AG04450 (cell line): ENCODE measurements at regions not wholly inside any gene's neighbourhood (a gene's known extent, or its start where the extent isn't known, plus 50 kb on each side); places are given as distances from the start of the nearest gene placed in this dataset.

Experiments
- CTCF ChIA-PET: fragments of 300-600, 350-600 bp; formaldehyde crosslinking; extraction: SDS; loops from one replicate; lab custom pipeline; 2022; ENCODE audit warnings: antibody characterized with exemption, inconsistent platforms; lab: Charles Lee
- POLR2A ChIA-PET: fragments of 350-600 bp; formaldehyde crosslinking; extraction: SDS; loops from one replicate; lab custom pipeline; 2021; ENCODE audit warnings: antibody characterized with exemption, inconsistent platforms; lab: Yijun Ruan, JAX
- DNase-seq: peaks from one replicate; pipeline ENCODE4 v3.0.0-alpha.2; 2011; ENCODE audit warnings: low read depth, low spot score
- H3K27ac ChIP-seq: one replicate; pipeline ENCODE4 v1.5.1; 2012; ENCODE audit warnings: low read depth, low read length, control low read depth
- H3K27me3 ChIP-seq: one replicate; pipeline ENCODE4 v1.6.0; 2012; ENCODE audit warnings: low read length; ENCODE audit not compliant: control insufficient read depth, insufficient read depth
- H3K4me3 ChIP-seq: 2 replicates; pipeline ENCODE4 v1.5.1; 2011; ENCODE audit warnings: mild to moderate bottlenecking, low read depth, low read length, control low read depth
- H3K9me3 ChIP-seq: 2 replicates; pipeline ENCODE4 v1.5.1; 2012; ENCODE audit warnings: low read length; ENCODE audit not compliant: control insufficient read depth, insufficient read depth
- TF ChIP-seq, protein P1 (sequence below): IDR thresholded peaks from 2 replicates; pipeline ENCODE4 v1.5.1; 2011; ENCODE audit warnings: low read depth, low read length, control low read depth, inconsistent platforms

DNA sequence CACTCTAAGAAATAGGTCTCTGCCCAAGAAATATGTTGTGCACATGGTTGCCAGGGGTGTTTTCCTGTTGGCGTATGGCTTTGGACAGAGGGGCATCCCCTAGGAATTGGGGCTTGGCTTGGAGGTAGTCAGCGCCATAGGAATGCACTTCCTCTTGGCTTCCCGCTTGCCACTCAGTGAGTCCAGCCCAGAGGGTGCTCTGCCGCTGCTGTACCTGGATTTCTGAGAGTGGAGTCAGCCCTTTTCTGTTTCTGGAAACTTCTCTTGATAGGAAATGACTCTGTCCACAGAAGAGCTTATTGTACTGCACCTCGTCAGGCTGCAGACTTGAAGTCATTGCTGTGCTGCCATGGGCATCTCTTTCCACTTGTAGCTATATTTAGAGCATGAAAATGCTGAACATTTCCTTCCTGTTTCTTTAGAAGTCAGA, 116.7 kb upstream of the MGAT5 start:
- no peak for DNase-seq
- Histone ChIP-seq H3K9me3 (peaks cover 2% of the 10 kb centered on the region; the same call in 1 of the 2 replicates), H3K4me3 (no peak overlapping the region), H3K27ac (no peak overlapping the region), H3K27me3 (no peaks in the 10 kb centered on the region)
- TF ChIP-seq, protein P1, sequence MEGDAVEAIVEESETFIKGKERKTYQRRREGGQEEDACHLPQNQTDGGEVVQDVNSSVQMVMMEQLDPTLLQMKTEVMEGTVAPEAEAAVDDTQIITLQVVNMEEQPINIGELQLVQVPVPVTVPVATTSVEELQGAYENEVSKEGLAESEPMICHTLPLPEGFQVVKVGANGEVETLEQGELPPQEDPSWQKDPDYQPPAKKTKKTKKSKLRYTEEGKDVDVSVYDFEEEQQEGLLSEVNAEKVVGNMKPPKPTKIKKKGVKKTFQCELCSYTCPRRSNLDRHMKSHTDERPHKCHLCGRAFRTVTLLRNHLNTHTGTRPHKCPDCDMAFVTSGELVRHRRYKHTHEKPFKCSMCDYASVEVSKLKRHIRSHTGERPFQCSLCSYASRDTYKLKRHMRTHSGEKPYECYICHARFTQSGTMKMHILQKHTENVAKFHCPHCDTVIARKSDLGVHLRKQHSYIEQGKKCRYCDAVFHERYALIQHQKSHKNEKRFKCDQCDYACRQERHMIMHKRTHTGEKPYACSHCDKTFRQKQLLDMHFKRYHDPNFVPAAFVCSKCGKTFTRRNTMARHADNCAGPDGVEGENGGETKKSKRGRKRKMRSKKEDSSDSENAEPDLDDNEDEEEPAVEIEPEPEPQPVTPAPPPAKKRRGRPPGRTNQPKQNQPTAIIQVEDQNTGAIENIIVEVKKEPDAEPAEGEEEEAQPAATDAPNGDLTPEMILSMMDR = no peak
- ChIA-PET CTCF (interaction anchor here (0.7 to 1.2 kb wide), 4 partner anchors 11 to 252 kb away, joined by 3 to 5 read pairs (median 3); no protein-coding TSS in a partner anchor), POLR2A (interaction anchor here (0.6 kb wide), 1 partner anchor 9 kb away, joined by 3 read pairs; no protein-coding TSS in a partner anchor)

DNA sequence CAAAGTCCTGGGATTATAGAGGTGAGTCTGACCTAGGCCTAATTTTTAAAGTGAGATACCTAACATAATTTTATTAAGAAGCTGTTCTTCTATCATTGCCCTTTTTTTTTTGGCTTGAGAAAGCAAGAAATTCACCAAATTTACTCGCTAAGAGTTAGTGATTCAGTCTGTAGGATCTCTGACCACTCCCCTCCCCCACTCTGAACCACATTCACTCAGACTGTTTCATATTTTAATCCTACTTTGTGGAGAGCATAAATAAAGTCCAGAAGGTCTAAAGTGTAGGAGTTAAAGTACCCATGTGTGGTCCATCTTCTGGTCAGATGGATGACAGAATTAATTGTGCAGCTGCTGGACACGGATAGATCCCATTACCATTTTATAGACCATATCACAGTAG, 115.8 kb upstream of the MGAT5 start:
- no peak for DNase-seq
- POLR2A ChIA-PET = interaction anchor here (0.6 kb wide), 1 partner anchor 18 kb away, joined by 4 read pairs; no protein-coding TSS in a partner anchor
- CTCF ChIA-PET = interaction anchor here (1.0 to 1.2 kb wide), 2 partner anchors 253 to 274 kb away, joined by 3 to 5 read pairs; no protein-coding TSS in a partner anchor
- no peak overlapping the region for H3K27ac ChIP-seq
- no peak overlapping the region for H3K4me3 ChIP-seq
- TF ChIP-seq, protein P1 = no peak
- peaks cover 7% of the 10 kb centered on the region; the same call in 1 of the 2 replicates for H3K9me3 ChIP-seq
- no peaks in the 10 kb centered on the region for H3K27me3 ChIP-seq

DNA sequence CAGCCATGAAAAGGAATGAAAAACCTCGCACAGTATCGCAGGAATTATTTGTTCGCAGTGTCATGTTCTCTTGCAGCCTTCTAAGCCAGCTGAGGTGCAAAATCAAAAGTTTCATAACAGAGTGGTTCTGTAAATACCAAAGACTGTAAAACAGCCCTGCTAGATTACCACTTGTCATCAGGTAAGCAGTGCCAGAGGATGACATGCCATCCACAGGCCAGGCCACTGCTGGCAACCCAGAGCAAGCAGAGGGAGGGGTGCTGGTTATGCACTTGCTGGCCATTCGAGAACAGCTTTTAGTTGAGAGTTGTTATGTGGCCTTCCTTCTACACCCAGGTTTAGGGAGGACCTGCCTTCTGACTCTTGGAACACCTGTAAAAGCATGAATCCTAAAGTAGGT, 114.3 kb upstream of the MGAT5 start:
- no peaks in the 10 kb centered on the region for H3K27me3 ChIP-seq
- POLR2A ChIA-PET = interaction anchor here (0.6 kb wide), 1 partner anchor 10 kb away, joined by 3 read pairs; no protein-coding TSS in a partner anchor
- TF ChIP-seq, protein P1 = no peak
- CTCF ChIA-PET = no interaction called here
- H3K9me3 ChIP-seq = peaks cover 7% of the 10 kb centered on the region; the same call in 1 of the 2 replicates
- H3K27ac ChIP-seq = no peak overlapping the region
- DNase-seq = no peak
- no peak overlapping the region for H3K4me3 ChIP-seq

DNA sequence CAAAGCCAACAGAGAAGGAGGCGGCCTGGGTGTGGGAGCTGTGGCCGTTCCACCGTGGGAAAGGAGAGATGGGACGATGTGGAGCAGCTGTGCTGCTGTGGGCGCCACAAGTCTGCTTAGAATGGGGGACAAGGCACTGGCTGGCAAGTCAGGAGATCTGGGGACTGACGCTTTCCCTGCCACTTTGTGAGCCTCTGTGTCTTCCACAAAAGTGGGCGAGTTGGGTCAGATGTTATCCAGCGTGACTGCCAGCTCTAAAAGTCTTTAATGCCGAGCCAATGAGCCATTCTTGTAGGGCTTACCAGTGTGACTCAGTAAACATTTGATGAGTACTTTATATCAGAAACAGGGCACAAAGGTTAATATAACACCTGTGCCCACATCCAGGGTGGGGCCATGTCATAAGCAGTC, 113.6 kb upstream of the MGAT5 start:
- CTCF ChIA-PET = no interaction called here

More for the DNA sequence above, 113.6 kb upstream of the MGAT5 start:
- no peaks in the 10 kb centered on the region for H3K27me3 ChIP-seq
- POLR2A ChIA-PET = interaction anchor here (0.6 kb wide), 1 partner anchor 9 kb away, joined by 3 read pairs; no protein-coding TSS in a partner anchor
- H3K27ac ChIP-seq = no peak overlapping the region
- TF ChIP-seq, protein P1 = no peak
- peaks cover 7% of the 10 kb centered on the region; the same call in 1 of the 2 replicates for H3K9me3 ChIP-seq
- H3K4me3 ChIP-seq = no peak overlapping the region
- DNase-seq = no peak
